ENCODE measurements at regions not wholly inside any gene's neighbourhood (a gene's known extent, or its start where the extent isn't known, plus 50 kb on each side); places are given as distances from the start of the nearest gene placed in this dataset.

DNA sequence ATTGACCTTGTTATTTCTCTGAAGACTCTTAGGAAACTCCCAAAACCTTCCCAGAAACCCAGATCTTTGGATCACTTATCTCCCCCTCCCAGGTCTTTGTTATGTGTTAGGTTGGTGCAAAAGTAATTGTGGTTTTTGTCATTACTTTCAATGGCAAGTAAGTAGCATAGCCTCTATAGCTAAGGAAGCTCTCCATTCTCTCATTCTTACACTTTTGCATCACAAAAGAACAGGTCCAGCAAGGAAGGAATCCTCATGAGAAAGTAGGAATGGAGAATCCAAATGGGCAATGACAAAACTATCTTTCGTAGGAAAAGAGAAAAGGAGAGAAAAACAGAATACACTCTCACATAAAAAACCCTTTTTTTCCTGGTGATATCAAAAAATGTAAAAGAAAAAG lies 81.3 kb upstream of the ELAVL2 start:
- TF ChIP-seq, protein P1, sequence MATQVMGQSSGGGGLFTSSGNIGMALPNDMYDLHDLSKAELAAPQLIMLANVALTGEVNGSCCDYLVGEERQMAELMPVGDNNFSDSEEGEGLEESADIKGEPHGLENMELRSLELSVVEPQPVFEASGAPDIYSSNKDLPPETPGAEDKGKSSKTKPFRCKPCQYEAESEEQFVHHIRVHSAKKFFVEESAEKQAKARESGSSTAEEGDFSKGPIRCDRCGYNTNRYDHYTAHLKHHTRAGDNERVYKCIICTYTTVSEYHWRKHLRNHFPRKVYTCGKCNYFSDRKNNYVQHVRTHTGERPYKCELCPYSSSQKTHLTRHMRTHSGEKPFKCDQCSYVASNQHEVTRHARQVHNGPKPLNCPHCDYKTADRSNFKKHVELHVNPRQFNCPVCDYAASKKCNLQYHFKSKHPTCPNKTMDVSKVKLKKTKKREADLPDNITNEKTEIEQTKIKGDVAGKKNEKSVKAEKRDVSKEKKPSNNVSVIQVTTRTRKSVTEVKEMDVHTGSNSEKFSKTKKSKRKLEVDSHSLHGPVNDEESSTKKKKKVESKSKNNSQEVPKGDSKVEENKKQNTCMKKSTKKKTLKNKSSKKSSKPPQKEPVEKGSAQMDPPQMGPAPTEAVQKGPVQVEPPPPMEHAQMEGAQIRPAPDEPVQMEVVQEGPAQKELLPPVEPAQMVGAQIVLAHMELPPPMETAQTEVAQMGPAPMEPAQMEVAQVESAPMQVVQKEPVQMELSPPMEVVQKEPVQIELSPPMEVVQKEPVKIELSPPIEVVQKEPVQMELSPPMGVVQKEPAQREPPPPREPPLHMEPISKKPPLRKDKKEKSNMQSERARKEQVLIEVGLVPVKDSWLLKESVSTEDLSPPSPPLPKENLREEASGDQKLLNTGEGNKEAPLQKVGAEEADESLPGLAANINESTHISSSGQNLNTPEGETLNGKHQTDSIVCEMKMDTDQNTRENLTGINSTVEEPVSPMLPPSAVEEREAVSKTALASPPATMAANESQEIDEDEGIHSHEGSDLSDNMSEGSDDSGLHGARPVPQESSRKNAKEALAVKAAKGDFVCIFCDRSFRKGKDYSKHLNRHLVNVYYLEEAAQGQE (IDR thresholded peaks at IDR 0.05; ENCODE audit: insufficient replicate concordance, low read depth), result no peak
- TF ChIP-seq, protein P2, sequence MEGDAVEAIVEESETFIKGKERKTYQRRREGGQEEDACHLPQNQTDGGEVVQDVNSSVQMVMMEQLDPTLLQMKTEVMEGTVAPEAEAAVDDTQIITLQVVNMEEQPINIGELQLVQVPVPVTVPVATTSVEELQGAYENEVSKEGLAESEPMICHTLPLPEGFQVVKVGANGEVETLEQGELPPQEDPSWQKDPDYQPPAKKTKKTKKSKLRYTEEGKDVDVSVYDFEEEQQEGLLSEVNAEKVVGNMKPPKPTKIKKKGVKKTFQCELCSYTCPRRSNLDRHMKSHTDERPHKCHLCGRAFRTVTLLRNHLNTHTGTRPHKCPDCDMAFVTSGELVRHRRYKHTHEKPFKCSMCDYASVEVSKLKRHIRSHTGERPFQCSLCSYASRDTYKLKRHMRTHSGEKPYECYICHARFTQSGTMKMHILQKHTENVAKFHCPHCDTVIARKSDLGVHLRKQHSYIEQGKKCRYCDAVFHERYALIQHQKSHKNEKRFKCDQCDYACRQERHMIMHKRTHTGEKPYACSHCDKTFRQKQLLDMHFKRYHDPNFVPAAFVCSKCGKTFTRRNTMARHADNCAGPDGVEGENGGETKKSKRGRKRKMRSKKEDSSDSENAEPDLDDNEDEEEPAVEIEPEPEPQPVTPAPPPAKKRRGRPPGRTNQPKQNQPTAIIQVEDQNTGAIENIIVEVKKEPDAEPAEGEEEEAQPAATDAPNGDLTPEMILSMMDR (IDR thresholded peaks at IDR 0.05; ENCODE audit: insufficient read depth, low read length), result no peak
- TF ChIP-seq POLR2AphosphoS5 (IDR thresholded peaks at IDR 0.05; ENCODE audit: low read depth), result no peak

Data from HL-60 (cell line).